HEK293 (cell line): ENCODE measurements at regions not wholly inside any gene's neighbourhood (a gene's known extent, or its start where the extent isn't known, plus 50 kb on each side); places are given as distances from the start of the nearest gene placed in this dataset.

ENCODE experiments used
- CTCF ChIA-PET: fragments of 350-600 bp; formaldehyde crosslinking; extraction: SDS; loops from one replicate; lab custom pipeline; 2021; ENCODE audit warnings: antibody characterized with exemption; lab: Yijun Ruan, JAX
- POLR2A ChIA-PET: fragments of 300-600 bp; formaldehyde crosslinking; extraction: SDS; loops from one replicate; lab custom pipeline; 2020; ENCODE audit warnings: antibody characterized with exemption, inconsistent platforms; lab: Yijun Ruan, JAX
- H3K27ac ChIP-seq: fragments of 200-500 bp; sonication (Bioruptor generic); 2 replicates; pipeline ENCODE4 v1.5.1; 2014; ENCODE audit warnings: low read depth, low read length, control low read depth, inconsistent platforms; ENCODE audit errors: extremely low read depth
- H3K36me3 ChIP-seq, 2 experiments: fragments of 200-500 bp in 1 of 2; sonication (Bioruptor generic) in 1 of 2; 1 replicate in 1 of 2; 2 replicates in 1 of 2; pipeline ENCODE4 v1.5.1; 2014 to 2017; ENCODE audit warnings: inconsistent platforms in 2 of 2, low read length in 2 of 2; ENCODE audit not compliant: control insufficient read depth in 2 of 2, insufficient read depth in 1 of 2
- H3K4me1 ChIP-seq: fragments of 200-500 bp; sonication (Bioruptor generic); 2 replicates; pipeline ENCODE4 v1.5.1; 2014; ENCODE audit warnings: mild to moderate bottlenecking, low read length, inconsistent platforms; ENCODE audit not compliant: control insufficient read depth, insufficient read depth
- H3K4me3 ChIP-seq: 2 replicates; pipeline ENCODE4 v1.5.1; 2011; ENCODE audit warnings: low read depth, mild to moderate bottlenecking, control low read depth, low read length, moderate library complexity
- H3K9me3 ChIP-seq: fragments of 200-500 bp; sonication (Bioruptor generic); 2 replicates; pipeline ENCODE4 v1.5.1; 2014; ENCODE audit warnings: low read depth, low read length, inconsistent platforms; ENCODE audit not compliant: control insufficient read depth, insufficient read depth
- ATF2 ChIP-seq: fragments of 450-650 bp; formaldehyde crosslinking; IDR thresholded peaks from 2 replicates; pipeline ENCODE4 v1.5.1; 2016; ENCODE audit warnings: missing biosample characterization, missing genetic modification characterization, low read depth
- GLI2 ChIP-seq: fragments of 450-650 bp; formaldehyde crosslinking; IDR thresholded peaks from 2 replicates; pipeline ENCODE4; 2017; ENCODE audit warnings: missing biosample characterization, missing genetic modification characterization, low read depth, borderline replicate concordance
- GLIS2 ChIP-seq: fragments of 450-650 bp; formaldehyde crosslinking; IDR thresholded peaks from 2 replicates; pipeline ENCODE4 v1.5.1; 2016; ENCODE audit warnings: missing biosample characterization, missing genetic modification characterization
- KLF1 ChIP-seq: fragments of 450-650 bp; formaldehyde crosslinking; IDR thresholded peaks from 2 replicates; pipeline ENCODE4 v1.5.1; 2016; ENCODE audit warnings: missing biosample characterization, missing genetic modification characterization
- KLF9 ChIP-seq: fragments of 450-650 bp; formaldehyde crosslinking; IDR thresholded peaks from 2 replicates; pipeline ENCODE4 v1.5.1; 2016; ENCODE audit warnings: missing biosample characterization, missing genetic modification characterization, low read depth
- OSR2 ChIP-seq: fragments of 450-650 bp; formaldehyde crosslinking; IDR thresholded peaks from 2 replicates; pipeline ENCODE4 v1.5.1; 2016; ENCODE audit warnings: missing biosample characterization, missing genetic modification characterization
- ZBTB1 ChIP-seq: fragments of 450-650 bp; formaldehyde crosslinking; IDR thresholded peaks from 2 replicates; pipeline ENCODE4 v1.5.1; 2016; ENCODE audit warnings: missing biosample characterization, missing genetic modification characterization
- ZBTB44 ChIP-seq: fragments of 450-650 bp; IDR thresholded peaks from 2 replicates; pipeline ENCODE4 v1.5.1; 2018; ENCODE audit warnings: missing biosample characterization, mild to moderate bottlenecking, missing genetic modification characterization
- ZNF202 ChIP-seq: fragments of 450-650 bp; formaldehyde crosslinking; IDR thresholded peaks from 2 replicates; pipeline ENCODE4 v1.5.1; 2016; ENCODE audit warnings: missing biosample characterization, missing genetic modification characterization, borderline replicate concordance
- ZNF239 ChIP-seq: fragments of 450-650 bp; formaldehyde crosslinking; IDR thresholded peaks from 2 replicates; pipeline ENCODE4 v1.5.1; 2016; ENCODE audit warnings: missing biosample characterization, missing genetic modification characterization
- ZNF266 ChIP-seq: fragments of 450-650 bp; formaldehyde crosslinking; IDR thresholded peaks from 2 replicates; pipeline ENCODE4 v1.5.1; 2016; ENCODE audit warnings: missing biosample characterization, missing genetic modification characterization, low read depth
- ZNF350 ChIP-seq: fragments of 450-650 bp; formaldehyde crosslinking; IDR thresholded peaks from 2 replicates; pipeline ENCODE4 v1.5.0; 2017; ENCODE audit warnings: missing biosample characterization, mild to moderate bottlenecking, missing genetic modification characterization
- ZNF416 ChIP-seq: fragments of 450-650 bp; formaldehyde crosslinking; IDR thresholded peaks from 2 replicates; pipeline ENCODE4 v1.5.1; 2016; ENCODE audit warnings: missing biosample characterization, missing genetic modification characterization
- ZNF433 ChIP-seq: fragments of 450-650 bp; formaldehyde crosslinking; IDR thresholded peaks from 2 replicates; pipeline ENCODE4 v1.5.1; 2016; ENCODE audit warnings: missing biosample characterization, missing genetic modification characterization, low read depth
- ZNF518A ChIP-seq: fragments of 450-650 bp; formaldehyde crosslinking; conservative IDR thresholded peaks from 2 replicates; pipeline ENCODE4 v1.5.1; 2016; ENCODE audit warnings: low read depth, missing biosample characterization, missing genetic modification characterization
- ZNF529 ChIP-seq: fragments of 450-650 bp; formaldehyde crosslinking; IDR thresholded peaks from 2 replicates; pipeline ENCODE4 v1.5.1; 2017; ENCODE audit warnings: missing genetic modification characterization, missing biosample characterization; ENCODE audit not compliant: insufficient replicate concordance
- ZNF692 ChIP-seq: fragments of 450-650 bp; formaldehyde crosslinking; IDR thresholded peaks from 2 replicates; pipeline ENCODE4 v1.5.1; 2016; ENCODE audit warnings: missing biosample characterization, missing genetic modification characterization
- ZNF76 ChIP-seq: fragments of 450-650 bp; formaldehyde crosslinking; IDR thresholded peaks from 2 replicates; pipeline ENCODE4; 2016; ENCODE audit warnings: low read depth, missing biosample characterization, missing genetic modification characterization, borderline replicate concordance
- ZNF777 ChIP-seq: fragments of 450-650 bp; formaldehyde crosslinking; IDR thresholded peaks from 2 replicates; pipeline ENCODE4 v1.5.1; 2017; ENCODE audit warnings: missing biosample characterization, missing genetic modification characterization, borderline replicate concordance
- ZNF843 ChIP-seq: fragments of 450-650 bp; formaldehyde crosslinking; IDR thresholded peaks from 2 replicates; pipeline ENCODE4 v1.5.1; 2016; ENCODE audit warnings: missing biosample characterization, missing genetic modification characterization
- ZXDB ChIP-seq: fragments of 450-650 bp; formaldehyde crosslinking; IDR thresholded peaks from 2 replicates; pipeline ENCODE4 v1.5.1; 2016; ENCODE audit warnings: missing biosample characterization, missing genetic modification characterization

- TF ChIP-seq ZNF518A, result no peak
These were observed 169.6 kb downstream of the GABRG1 start (continued) for GRCh38 chr4:45954276-45954675.

GRCh38 chr4:45951153-45951552 lies 172.7 kb downstream of the GABRG1 start:
- POLR2A ChIA-PET, result no interaction called here
- H3K4me3 ChIP-seq, result no peak overlapping the region
- no peaks in the 10 kb centered on the region for H3K36me3 ChIP-seq
- no peak overlapping the region for H3K27ac ChIP-seq
- no peaks in the 10 kb centered on the region for H3K9me3 ChIP-seq
- CTCF ChIA-PET, result no interaction called here
- no peak for TF ChIP-seq KLF1 (tag by site-specific recombination)
- TF ChIP-seq ZNF239 (tag by site-specific recombination), result no peak
- no peak for TF ChIP-seq ZNF350
- no peak for TF ChIP-seq OSR2 (tag by site-specific recombination)
- no peak for TF ChIP-seq ZNF529 (tag by site-specific recombination)
- no peak for TF ChIP-seq ZXDB (tag by site-specific recombination)
- TF ChIP-seq ZNF202, result no peak
- no peak for TF ChIP-seq ZNF692 (tag by site-specific recombination)
- no peak for TF ChIP-seq ATF2 (tag by site-specific recombination)
- no peak for TF ChIP-seq ZNF266
- no peak for TF ChIP-seq ZBTB1 (tag by site-specific recombination)
- TF ChIP-seq KLF9 (tag by site-specific recombination), result no peak
- TF ChIP-seq ZNF777 (tag by site-specific recombination), result no peak
- TF ChIP-seq ZNF416 (tag by site-specific recombination), result no peak
- TF ChIP-seq ZNF76 (tag by site-specific recombination), result no peak
- no peak for TF ChIP-seq ZNF843 (tag by site-specific recombination)
- no peak for TF ChIP-seq GLIS2 (tag by site-specific recombination)
- no peak for TF ChIP-seq ZBTB44
- no peak for TF ChIP-seq ZNF433 (tag by site-specific recombination)
- TF ChIP-seq GLI2, result no peak
- H3K4me1 ChIP-seq, result no peaks in the 10 kb centered on the region
